HEK293 (cell line): ENCODE measurements at regions not wholly inside any gene's neighbourhood (a gene's known extent, or its start where the extent isn't known, plus 50 kb on each side); places are given as distances from the start of the nearest gene placed in this dataset.

Experiments
- CTCF ChIA-PET: fragments of 350-600 bp; formaldehyde crosslinking; extraction: SDS; loops from one replicate; lab custom pipeline; 2021; ENCODE audit warnings: antibody characterized with exemption; lab: Yijun Ruan, JAX
- POLR2A ChIA-PET: fragments of 300-600 bp; formaldehyde crosslinking; extraction: SDS; loops from one replicate; lab custom pipeline; 2020; ENCODE audit warnings: antibody characterized with exemption, inconsistent platforms; lab: Yijun Ruan, JAX
- H3K27ac ChIP-seq: fragments of 200-500 bp; sonication (Bioruptor generic); 2 replicates; pipeline ENCODE4 v1.5.1; 2014; ENCODE audit warnings: low read depth, low read length, control low read depth, inconsistent platforms; ENCODE audit errors: extremely low read depth
- H3K36me3 ChIP-seq, 2 experiments: fragments of 200-500 bp in 1 of 2; sonication (Bioruptor generic) in 1 of 2; 1 replicate in 1 of 2; 2 replicates in 1 of 2; pipeline ENCODE4 v1.5.1; 2014 to 2017; ENCODE audit warnings: inconsistent platforms in 2 of 2, low read length in 2 of 2; ENCODE audit not compliant: control insufficient read depth in 2 of 2, insufficient read depth in 1 of 2
- H3K4me1 ChIP-seq: fragments of 200-500 bp; sonication (Bioruptor generic); 2 replicates; pipeline ENCODE4 v1.5.1; 2014; ENCODE audit warnings: mild to moderate bottlenecking, low read length, inconsistent platforms; ENCODE audit not compliant: control insufficient read depth, insufficient read depth
- H3K4me3 ChIP-seq: 2 replicates; pipeline ENCODE4 v1.5.1; 2011; ENCODE audit warnings: low read depth, mild to moderate bottlenecking, control low read depth, low read length, moderate library complexity
- H3K9me3 ChIP-seq: fragments of 200-500 bp; sonication (Bioruptor generic); 2 replicates; pipeline ENCODE4 v1.5.1; 2014; ENCODE audit warnings: low read depth, low read length, inconsistent platforms; ENCODE audit not compliant: control insufficient read depth, insufficient read depth
- KLF1 ChIP-seq: fragments of 450-650 bp; formaldehyde crosslinking; IDR thresholded peaks from 2 replicates; pipeline ENCODE4 v1.5.1; 2016; ENCODE audit warnings: missing biosample characterization, missing genetic modification characterization
- KLF17 ChIP-seq: fragments of 450-650 bp; formaldehyde crosslinking; IDR thresholded peaks from 2 replicates; pipeline ENCODE4 v1.5.1; 2016; ENCODE audit warnings: missing biosample characterization, missing genetic modification characterization
- MYNN ChIP-seq: fragments of 450-650 bp; formaldehyde crosslinking; IDR thresholded peaks from 2 replicates; pipeline ENCODE4 v1.5.1; 2016; ENCODE audit warnings: missing biosample characterization, missing genetic modification characterization, borderline replicate concordance
- PATZ1 ChIP-seq: fragments of 450-650 bp; formaldehyde crosslinking; IDR thresholded peaks from 2 replicates; pipeline ENCODE4 v1.5.1; 2016; ENCODE audit warnings: missing biosample characterization, missing genetic modification characterization
- PRDM4 ChIP-seq: fragments of 450-650 bp; formaldehyde crosslinking; IDR thresholded peaks from 2 replicates; pipeline ENCODE4 v1.5.1; 2017; ENCODE audit warnings: missing biosample characterization, missing genetic modification characterization
- ZBTB21 ChIP-seq: fragments of 450-650 bp; formaldehyde crosslinking; IDR thresholded peaks from 2 replicates; pipeline ENCODE4 v1.5.1; 2017; ENCODE audit warnings: missing biosample characterization, missing genetic modification characterization
- ZIC2 ChIP-seq: fragments of 450-650 bp; formaldehyde crosslinking; IDR thresholded peaks from 2 replicates; pipeline ENCODE4 v1.5.1; 2016; ENCODE audit warnings: missing biosample characterization, missing genetic modification characterization
- ZNF148 ChIP-seq: fragments of 450-650 bp; formaldehyde crosslinking; IDR thresholded peaks from 2 replicates; pipeline ENCODE4 v1.5.0; 2017; ENCODE audit warnings: missing biosample characterization, missing genetic modification characterization, borderline replicate concordance
- ZNF169 ChIP-seq: fragments of 450-650 bp; formaldehyde crosslinking; IDR thresholded peaks from 2 replicates; pipeline ENCODE4 v1.5.1; 2016; ENCODE audit warnings: missing biosample characterization, missing genetic modification characterization
- ZNF175 ChIP-seq: fragments of 450-650 bp; formaldehyde crosslinking; IDR thresholded peaks from 2 replicates; pipeline ENCODE4 v1.5.1; 2016; ENCODE audit warnings: missing biosample characterization, missing genetic modification characterization
- ZNF223 ChIP-seq: fragments of 450-650 bp; formaldehyde crosslinking; IDR thresholded peaks from 2 replicates; pipeline ENCODE4 v1.5.1; 2016; ENCODE audit warnings: missing biosample characterization, missing genetic modification characterization
- ZNF26 ChIP-seq: fragments of 450-650 bp; formaldehyde crosslinking; IDR thresholded peaks from 2 replicates; pipeline ENCODE4 v1.5.1; 2016; ENCODE audit warnings: missing biosample characterization, missing genetic modification characterization
- ZNF362 ChIP-seq: fragments of 450-650 bp; formaldehyde crosslinking; IDR thresholded peaks from 2 replicates; pipeline ENCODE4 v1.5.1; 2016; ENCODE audit warnings: missing biosample characterization, missing genetic modification characterization
- ZNF514 ChIP-seq: fragments of 450-650 bp; formaldehyde crosslinking; IDR thresholded peaks from 2 replicates; pipeline ENCODE4 v1.5.1; 2016; ENCODE audit warnings: missing biosample characterization, missing genetic modification characterization
- ZNF530 ChIP-seq: fragments of 450-650 bp; formaldehyde crosslinking; IDR thresholded peaks from 2 replicates; pipeline ENCODE4 v1.5.1; 2016; ENCODE audit warnings: low read depth, missing biosample characterization, missing genetic modification characterization
- ZNF707 ChIP-seq: fragments of 450-650 bp; formaldehyde crosslinking; IDR thresholded peaks from 2 replicates; pipeline ENCODE4 v1.5.1; 2016; ENCODE audit warnings: missing biosample characterization, missing genetic modification characterization
- ZNF777 ChIP-seq: fragments of 450-650 bp; formaldehyde crosslinking; IDR thresholded peaks from 2 replicates; pipeline ENCODE4 v1.5.1; 2017; ENCODE audit warnings: missing biosample characterization, missing genetic modification characterization, borderline replicate concordance
- ZNF792 ChIP-seq: fragments of 450-650 bp; formaldehyde crosslinking; IDR thresholded peaks from 2 replicates; pipeline ENCODE4 v1.5.1; 2016; ENCODE audit warnings: missing biosample characterization, missing genetic modification characterization
- ZSCAN16 ChIP-seq: fragments of 450-650 bp; formaldehyde crosslinking; IDR thresholded peaks from 2 replicates; pipeline ENCODE4 v1.5.1; 2016; ENCODE audit warnings: missing biosample characterization, missing genetic modification characterization
- ZSCAN4 ChIP-seq: fragments of 450-650 bp; formaldehyde crosslinking; IDR thresholded peaks from 2 replicates; pipeline ENCODE4 v1.5.1; 2017; ENCODE audit warnings: missing biosample characterization, missing genetic modification characterization

- TF ChIP-seq ZNF175 (tag by site-specific recombination) (no peak), ZNF530 (no peak), ZIC2 (tag by site-specific recombination) (no peak), ZNF707 (tag by site-specific recombination) (peak; percentile 73), ZNF362 (no peak), ZNF169 (tag by site-specific recombination) (no peak)
- ChIA-PET CTCF (interaction anchor here (0.6 kb wide), 1 partner anchor 596 kb away, joined by 4 read pairs; no protein-coding TSS in a partner anchor), POLR2A (no interaction called here)
- H3K27ac ChIP-seq: no peak overlapping the region
- H3K36me3 ChIP-seq: no peaks in the 10 kb centered on the region
- no peak overlapping the region for H3K4me3 ChIP-seq
- H3K4me1 ChIP-seq: no peaks in the 10 kb centered on the region
- H3K9me3 ChIP-seq: no peaks in the 10 kb centered on the region
These were observed 132.8 kb upstream of the SLC7A11 start for GRCh38 chr4:138374947-138375346.

- no peaks in the 10 kb centered on the region for H3K9me3 ChIP-seq
- no peak overlapping the region for H3K4me3 ChIP-seq
- H3K36me3 ChIP-seq: no peaks in the 10 kb centered on the region
- POLR2A ChIA-PET: no interaction called here
- no peaks in the 10 kb centered on the region for H3K4me1 ChIP-seq
- CTCF ChIA-PET: no interaction called here
- no peak overlapping the region for H3K27ac ChIP-seq
- TF ChIP-seq ZNF777 (tag by site-specific recombination) (no peak), ZSCAN4 (tag by site-specific recombination) (no peak), KLF17 (tag by site-specific recombination) (no peak), ZNF26 (no peak), ZNF514 (tag by site-specific recombination) (no peak), PATZ1 (no peak), ZSCAN16 (no peak), KLF1 (tag by site-specific recombination) (no peak), ZNF148 (no peak), PRDM4 (no peak), ZBTB21 (no peak), ZNF223 (no peak), MYNN (tag by site-specific recombination) (no peak), ZNF792 (tag by site-specific recombination) (no peak)
These were observed 125.8 kb upstream of the SLC7A11 start for GRCh38 chr4:138367942-138368341.
